Brain microvascular endothelial cell (primary cell): ENCODE measurements at regions not wholly inside any gene's neighbourhood (a gene's known extent, or its start where the extent isn't known, plus 50 kb on each side); places are given as distances from the start of the nearest gene placed in this dataset.

Source experiments
- DNase-seq: peaks from one replicate; pipeline ENCODE4 v3.0.0-alpha.2; 2020
- H3K27ac ChIP-seq: fragments of 250-450 bp; sonication (Bioruptor Pico); 2 replicates; pipeline ENCODE4 v1.5.1; 2020; ENCODE audit warnings: mild to moderate bottlenecking, moderate library complexity
- H3K27me3 ChIP-seq: fragments of 250-450 bp; sonication (Bioruptor Pico); replicated peaks from 2 replicates; pipeline ENCODE4 v1.5.1; 2020; ENCODE audit warnings: mild to moderate bottlenecking
- H3K36me3 ChIP-seq: fragments of 250-450 bp; sonication (Bioruptor Pico); replicated peaks from 2 replicates; pipeline ENCODE4 v1.5.1; 2020; ENCODE audit warnings: mild to moderate bottlenecking
- H3K4me3 ChIP-seq: 2 replicates; pipeline ENCODE4 v1.5.1; 2011; ENCODE audit warnings: low read depth, mild to moderate bottlenecking, control low read depth, low read length, moderate library complexity
- CTCF ChIP-seq: IDR thresholded peaks from 2 replicates; pipeline ENCODE4 v1.5.1; 2011; ENCODE audit warnings: low read depth, mild to moderate bottlenecking, moderate library complexity, low read length, control low read depth, inconsistent platforms; ENCODE audit errors: missing control alignments
- in situ Hi-C: cut with HindIII; loops from 2 replicates; pipeline ENCODE4 v1.10.0; 2017; ENCODE audit warnings: low sequenced_read_pairs, low pct_ligation_motif_present

GRCh38 chr12:90510948-90511347 lies 444.0 kb downstream of the CCER1 start:
- H3K4me3 ChIP-seq: no peak overlapping the region
- H3K27me3 ChIP-seq: no peaks in the 10 kb centered on the region
- no peaks in the 10 kb centered on the region for H3K36me3 ChIP-seq
- peak; percentile 5 for DNase-seq
- H3K27ac ChIP-seq: no peak overlapping the region
- TF ChIP-seq CTCF: no peak
- in situ Hi-C loops: no loop called here

GRCh38 chr12:90504806-90505205 lies 450.2 kb downstream of the CCER1 start:
- TF ChIP-seq CTCF: no peak
- H3K4me3 ChIP-seq: no peak overlapping the region
- H3K27me3 ChIP-seq: no peaks in the 10 kb centered on the region
- in situ Hi-C loops: no loop called here
- H3K27ac ChIP-seq: no peak overlapping the region
- H3K36me3 ChIP-seq: no peaks in the 10 kb centered on the region
- no peak for DNase-seq

- no peak overlapping the region for H3K27ac ChIP-seq
- no peak for DNase-seq
- no peak for TF ChIP-seq CTCF
- H3K4me3 ChIP-seq: no peak overlapping the region
- in situ Hi-C loops: no loop called here
- no peaks in the 10 kb centered on the region for H3K36me3 ChIP-seq
- no peaks in the 10 kb centered on the region for H3K27me3 ChIP-seq
These were observed 452.9 kb downstream of the CCER1 start for GRCh38 chr12:90502070-90502469.

GRCh38 chr12:90501412-90501811 lies 453.6 kb downstream of the CCER1 start:
- in situ Hi-C loops: no loop called here

GRCh38 chr12:90499795-90500194 lies 455.2 kb downstream of the CCER1 start:
- Histone ChIP-seq H3K4me3 (no peak overlapping the region), H3K27ac (no peak overlapping the region), H3K27me3 (no peaks in the 10 kb centered on the region), H3K36me3 (no peaks in the 10 kb centered on the region)
- in situ Hi-C loops: no loop called here
- TF ChIP-seq CTCF: no peak
- no peak for DNase-seq

More at GRCh38 chr12:90501412-90501811, 453.6 kb downstream of the CCER1 start:
- no peak overlapping the region for H3K27ac ChIP-seq
- DNase-seq: no peak
- H3K4me3 ChIP-seq: no peak overlapping the region
- no peaks in the 10 kb centered on the region for H3K27me3 ChIP-seq
- no peaks in the 10 kb centered on the region for H3K36me3 ChIP-seq
- TF ChIP-seq CTCF: no peak

GRCh38 chr12:90497923-90498545 lies 456.9 kb downstream of the CCER1 start:
- in situ Hi-C loops: no loop called here
- H3K36me3 ChIP-seq: no peaks in the 10 kb centered on the region
- no peak overlapping the region for H3K4me3 ChIP-seq
- no peak for TF ChIP-seq CTCF
- no peak overlapping the region for H3K27ac ChIP-seq
- H3K27me3 ChIP-seq: no peaks in the 10 kb centered on the region
- DNase-seq: peak; percentile 26
